ENCODE measurements at regions not wholly inside any gene's neighbourhood (a gene's known extent, or its start where the extent isn't known, plus 50 kb on each side); places are given as distances from the start of the nearest gene placed in this dataset.
"Not testable (repeated sequence)": the region's sequence is repeated elsewhere in the genome, so short reads cannot be mapped to it uniquely, and the experiment has no call there.

DNA sequence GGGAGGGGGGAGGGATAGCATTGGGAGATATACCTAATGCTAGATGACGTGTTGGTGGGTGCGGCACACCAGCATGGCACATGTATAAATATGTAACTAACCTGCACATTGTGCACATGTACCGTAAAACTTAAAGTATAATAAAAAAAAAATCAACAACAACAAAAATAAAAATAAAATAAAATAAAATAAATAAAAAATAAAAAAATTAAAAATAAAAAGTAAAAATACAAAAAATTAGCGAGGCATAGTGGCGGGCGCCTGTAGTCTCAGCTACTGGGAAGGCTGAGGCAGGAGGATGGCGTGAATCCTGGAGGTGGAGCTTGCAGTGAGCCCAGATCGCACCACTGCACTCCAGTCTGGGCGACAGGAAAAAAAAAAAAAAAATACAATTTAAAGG, 650.0 kb upstream of the LRRTM4 start:
- H3K9ac ChIP-seq (ENCODE audit: low read depth in 1 of 2, low read length in 2 of 2); H3K9me3 ChIP-seq (ENCODE audit: control insufficient read depth in 2 of 2, low read length in 2 of 2); H3K27ac ChIP-seq (ENCODE audit: low read depth in 2 of 2, low read length in 2 of 2); H3K4me1 ChIP-seq (ENCODE audit: control insufficient read depth in 2 of 2, insufficient read depth in 2 of 2, low read length in 2 of 2); H3K36me3 ChIP-seq (ENCODE audit: control insufficient read depth in 2 of 2, insufficient read depth in 2 of 2, low read length in 2 of 2); H3K27me3 ChIP-seq (ENCODE audit: control insufficient read depth in 2 of 2, insufficient read depth in 2 of 2, low read length in 2 of 2); H3K4me3 ChIP-seq (ENCODE audit: low read length in 2 of 2): not testable (repeated sequence)

- Histone ChIP-seq H3K9me3 (ENCODE audit: control insufficient read depth in 2 of 2, low read length in 2 of 2) (no peaks in the 10 kb centered on the region), H3K36me3 (ENCODE audit: control insufficient read depth in 2 of 2, insufficient read depth in 2 of 2, low read length in 2 of 2) (no peaks in the 10 kb centered on the region), H3K27me3 (ENCODE audit: control insufficient read depth in 2 of 2, insufficient read depth in 2 of 2, low read length in 2 of 2) (no peaks in the 10 kb centered on the region), H3K27ac (ENCODE audit: low read depth in 2 of 2, low read length in 2 of 2) (no peak overlapping the region), H3K4me3 (ENCODE audit: low read length in 2 of 2) (no peak overlapping the region), H3K4me1 (ENCODE audit: control insufficient read depth in 2 of 2, insufficient read depth in 2 of 2, low read length in 2 of 2) (no peaks in the 10 kb centered on the region), H3K9ac (ENCODE audit: low read depth in 1 of 2, low read length in 2 of 2) (no peak overlapping the region)
Observed at GRCh38 chr2:78175645-78176044, 653.5 kb upstream of the LRRTM4 start.

DNA sequence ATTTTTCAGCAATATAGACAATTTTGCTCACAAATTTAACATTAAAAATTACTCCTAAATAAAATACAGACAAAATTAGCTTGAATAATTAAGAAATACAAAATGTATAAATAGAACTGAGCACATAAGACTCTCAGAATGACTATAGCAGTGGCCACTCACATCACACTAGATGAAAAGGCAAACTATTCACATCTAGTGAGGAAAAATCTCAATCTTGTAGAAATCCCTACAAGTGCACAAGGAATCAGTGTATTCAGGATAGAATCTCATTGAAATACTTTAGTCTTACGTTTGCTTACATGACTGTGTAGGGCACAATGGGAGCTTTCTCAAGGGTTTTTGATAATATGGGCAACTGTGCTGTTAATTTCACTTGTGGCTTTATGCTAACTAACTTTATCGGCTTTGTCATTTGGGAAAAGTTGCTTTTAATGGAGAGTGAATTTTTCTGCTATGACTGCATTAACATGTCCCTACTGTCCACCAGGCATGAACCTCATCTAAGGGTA, 678.9 kb upstream of the LRRTM4 start:
- Histone ChIP-seq H3K27me3 (ENCODE audit: control insufficient read depth in 2 of 2, insufficient read depth in 2 of 2, low read length in 2 of 2) (no peaks in the 10 kb centered on the region), H3K27ac (ENCODE audit: low read depth in 2 of 2, low read length in 2 of 2) (no peak overlapping the region)

DNA sequence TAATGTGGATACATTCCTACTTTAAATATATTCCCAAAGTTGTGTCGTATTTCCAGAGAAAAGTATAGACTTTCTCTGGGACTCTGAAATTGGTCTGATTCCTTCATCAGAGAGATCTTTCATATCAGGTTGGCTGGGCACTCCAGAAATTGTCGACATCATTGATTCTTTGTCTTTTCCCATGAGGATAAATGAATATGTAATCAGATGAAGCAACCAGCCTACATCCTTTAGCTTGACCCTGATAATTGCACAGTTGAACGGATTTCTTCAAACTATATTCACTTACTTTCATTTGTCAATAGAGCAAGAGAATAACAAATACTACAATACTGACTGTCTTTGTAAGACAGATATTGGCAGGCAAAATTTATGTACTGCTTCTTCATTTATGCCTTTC, 680.2 kb upstream of the LRRTM4 start:
- no peaks in the 10 kb centered on the region for H3K36me3 ChIP-seq (ENCODE audit: control insufficient read depth in 2 of 2, insufficient read depth in 2 of 2, low read length in 2 of 2)
- H3K9ac ChIP-seq (ENCODE audit: low read depth in 1 of 2, low read length in 2 of 2) = no peak overlapping the region
- H3K9me3 ChIP-seq (ENCODE audit: control insufficient read depth in 2 of 2, low read length in 2 of 2) = peaks cover 2 to 3% of the 10 kb centered on the region in 2 donors
- no peak overlapping the region for H3K27ac ChIP-seq (ENCODE audit: low read depth in 2 of 2, low read length in 2 of 2)
- no peaks in the 10 kb centered on the region for H3K27me3 ChIP-seq (ENCODE audit: control insufficient read depth in 2 of 2, insufficient read depth in 2 of 2, low read length in 2 of 2)
- H3K4me1 ChIP-seq (ENCODE audit: control insufficient read depth in 2 of 2, insufficient read depth in 2 of 2, low read length in 2 of 2) = no peaks in the 10 kb centered on the region
- H3K4me3 ChIP-seq (ENCODE audit: low read length in 2 of 2) = no peak overlapping the region

More for the DNA sequence above, 678.9 kb upstream of the LRRTM4 start:
- Histone ChIP-seq H3K9ac (ENCODE audit: low read depth in 1 of 2, low read length in 2 of 2) (no peak overlapping the region), H3K9me3 (ENCODE audit: control insufficient read depth in 2 of 2, low read length in 2 of 2) (peaks cover 2 to 3% of the 10 kb centered on the region in 2 donors), H3K36me3 (ENCODE audit: control insufficient read depth in 2 of 2, insufficient read depth in 2 of 2, low read length in 2 of 2) (no peaks in the 10 kb centered on the region), H3K4me1 (ENCODE audit: control insufficient read depth in 2 of 2, insufficient read depth in 2 of 2, low read length in 2 of 2) (no peaks in the 10 kb centered on the region), H3K4me3 (ENCODE audit: low read length in 2 of 2) (no peak overlapping the region)

GRCh38 chr2:78202986-78203670, 681.0 kb upstream of the LRRTM4 start:
- no peak overlapping the region for H3K9ac ChIP-seq (ENCODE audit: low read depth in 1 of 2, low read length in 2 of 2)
- H3K27ac ChIP-seq (ENCODE audit: low read depth in 2 of 2, low read length in 2 of 2) = no peak overlapping the region
- H3K27me3 ChIP-seq (ENCODE audit: control insufficient read depth in 2 of 2, insufficient read depth in 2 of 2, low read length in 2 of 2) = no peaks in the 10 kb centered on the region
- H3K9me3 ChIP-seq (ENCODE audit: control insufficient read depth in 2 of 2, low read length in 2 of 2) = peaks cover 2 to 3% of the 10 kb centered on the region in 2 donors
- no peak overlapping the region for H3K4me3 ChIP-seq (ENCODE audit: low read length in 2 of 2)
- no peaks in the 10 kb centered on the region for H3K4me1 ChIP-seq (ENCODE audit: control insufficient read depth in 2 of 2, insufficient read depth in 2 of 2, low read length in 2 of 2)
- no peaks in the 10 kb centered on the region for H3K36me3 ChIP-seq (ENCODE audit: control insufficient read depth in 2 of 2, insufficient read depth in 2 of 2, low read length in 2 of 2)

DNA sequence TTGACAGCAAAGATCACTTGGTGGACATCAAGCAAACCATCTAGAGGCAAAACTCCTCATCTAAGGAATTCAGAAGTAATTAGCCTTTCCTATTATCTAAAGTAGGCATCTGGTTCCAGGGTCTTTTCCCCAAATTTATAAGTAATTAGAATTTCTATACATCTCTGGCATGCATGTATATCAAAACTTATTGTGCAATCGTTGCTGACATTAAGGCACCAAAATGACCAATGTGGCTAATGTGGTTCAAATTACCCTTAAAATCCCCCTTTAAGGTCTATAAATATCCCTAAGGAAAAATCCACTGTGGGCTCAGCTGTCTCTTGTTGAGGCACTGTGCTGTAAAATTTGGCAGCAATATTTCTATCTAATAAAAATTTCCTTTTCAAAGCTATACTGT, 695.9 kb upstream of the LRRTM4 start:
- Histone ChIP-seq H3K27ac (ENCODE audit: low read depth in 2 of 2, low read length in 2 of 2) (no peak overlapping the region), H3K27me3 (ENCODE audit: control insufficient read depth in 2 of 2, insufficient read depth in 2 of 2, low read length in 2 of 2) (no peaks in the 10 kb centered on the region), H3K9me3 (ENCODE audit: control insufficient read depth in 2 of 2, low read length in 2 of 2) (no peaks in the 10 kb centered on the region), H3K9ac (ENCODE audit: low read depth in 1 of 2, low read length in 2 of 2) (no peak overlapping the region), H3K4me3 (ENCODE audit: low read length in 2 of 2) (no peak overlapping the region), H3K4me1 (ENCODE audit: control insufficient read depth in 2 of 2, insufficient read depth in 2 of 2, low read length in 2 of 2) (no peaks in the 10 kb centered on the region), H3K36me3 (ENCODE audit: control insufficient read depth in 2 of 2, insufficient read depth in 2 of 2, low read length in 2 of 2) (no peaks in the 10 kb centered on the region)

DNA sequence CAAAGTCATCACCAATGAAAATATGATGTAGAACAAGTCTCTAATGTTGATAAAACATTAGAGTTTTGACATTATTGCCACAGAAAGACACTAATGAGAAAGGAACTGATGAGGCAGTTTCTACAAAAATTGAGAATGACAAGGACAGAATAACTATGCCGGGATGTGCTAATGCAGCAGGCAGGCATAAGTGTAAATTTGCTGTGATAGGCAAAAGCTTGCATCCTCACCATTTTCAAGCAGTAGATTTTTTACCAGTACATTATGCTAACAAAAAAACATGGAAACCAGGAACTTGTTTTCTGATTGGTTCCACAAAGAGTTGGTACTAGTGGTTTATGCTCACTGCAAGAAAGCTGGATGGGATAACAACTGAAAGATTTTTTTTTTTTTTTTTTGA, 715.5 kb upstream of the LRRTM4 start:
- Histone ChIP-seq H3K4me3 (ENCODE audit: low read length in 2 of 2) (no peak overlapping the region), H3K36me3 (ENCODE audit: control insufficient read depth in 2 of 2, insufficient read depth in 2 of 2, low read length in 2 of 2) (no peaks in the 10 kb centered on the region), H3K27ac (ENCODE audit: low read depth in 2 of 2, low read length in 2 of 2) (no peak overlapping the region), H3K27me3 (ENCODE audit: control insufficient read depth in 2 of 2, insufficient read depth in 2 of 2, low read length in 2 of 2) (no peaks in the 10 kb centered on the region), H3K9ac (ENCODE audit: low read depth in 1 of 2, low read length in 2 of 2) (no peak overlapping the region), H3K4me1 (ENCODE audit: control insufficient read depth in 2 of 2, insufficient read depth in 2 of 2, low read length in 2 of 2) (no peaks in the 10 kb centered on the region), H3K9me3 (ENCODE audit: control insufficient read depth in 2 of 2, low read length in 2 of 2) (no peaks in the 10 kb centered on the region)

DNA sequence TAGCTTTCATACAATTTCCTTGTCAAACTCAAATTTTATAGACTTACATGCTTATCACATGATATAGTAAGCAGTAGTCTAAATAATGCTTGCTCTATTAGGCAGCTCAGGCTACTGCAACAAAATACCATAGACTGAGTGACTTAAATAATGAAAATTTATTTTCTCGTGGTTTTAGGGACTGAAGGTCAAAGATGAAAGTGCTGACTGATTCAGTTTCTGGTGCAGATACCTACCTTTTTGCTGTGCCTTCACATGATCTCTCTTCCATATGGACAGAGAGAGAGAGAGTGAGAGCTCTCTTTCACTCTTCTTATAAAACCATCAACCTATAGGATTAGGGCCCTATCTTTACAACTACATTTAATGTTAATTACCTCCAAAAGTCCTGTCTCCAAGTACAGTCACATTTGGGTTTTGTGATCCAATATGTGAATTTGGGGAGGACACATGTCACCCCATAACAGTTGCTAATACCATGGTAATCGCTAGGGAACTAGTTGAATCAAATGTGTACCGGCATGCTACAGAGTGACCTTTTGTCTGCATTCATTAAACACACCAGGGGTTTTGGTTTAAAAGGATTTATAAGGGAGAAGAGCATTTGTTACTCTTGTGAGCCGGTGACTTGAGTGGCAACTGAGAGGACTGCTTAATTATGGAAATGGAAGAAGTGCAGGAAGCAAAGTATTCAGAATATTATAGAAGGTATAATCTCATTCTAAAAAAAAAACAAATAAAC, 723.4 kb upstream of the LRRTM4 start:
- Histone ChIP-seq H3K36me3 (ENCODE audit: control insufficient read depth in 2 of 2, insufficient read depth in 2 of 2, low read length in 2 of 2) (no peaks in the 10 kb centered on the region), H3K27me3 (ENCODE audit: control insufficient read depth in 2 of 2, insufficient read depth in 2 of 2, low read length in 2 of 2) (no peaks in the 10 kb centered on the region), H3K4me1 (ENCODE audit: control insufficient read depth in 2 of 2, insufficient read depth in 2 of 2, low read length in 2 of 2) (no peaks in the 10 kb centered on the region), H3K27ac (ENCODE audit: low read depth in 2 of 2, low read length in 2 of 2) (no peak overlapping the region), H3K9me3 (ENCODE audit: control insufficient read depth in 2 of 2, low read length in 2 of 2) (no peaks in the 10 kb centered on the region), H3K9ac (ENCODE audit: low read depth in 1 of 2, low read length in 2 of 2) (no peak overlapping the region), H3K4me3 (ENCODE audit: low read length in 2 of 2) (no peak overlapping the region)

GRCh38 chr2:78251708-78252107, 729.5 kb upstream of the LRRTM4 start:
- H3K9me3 ChIP-seq (ENCODE audit: control insufficient read depth in 2 of 2, low read length in 2 of 2) = no peaks in the 10 kb centered on the region

DNA sequence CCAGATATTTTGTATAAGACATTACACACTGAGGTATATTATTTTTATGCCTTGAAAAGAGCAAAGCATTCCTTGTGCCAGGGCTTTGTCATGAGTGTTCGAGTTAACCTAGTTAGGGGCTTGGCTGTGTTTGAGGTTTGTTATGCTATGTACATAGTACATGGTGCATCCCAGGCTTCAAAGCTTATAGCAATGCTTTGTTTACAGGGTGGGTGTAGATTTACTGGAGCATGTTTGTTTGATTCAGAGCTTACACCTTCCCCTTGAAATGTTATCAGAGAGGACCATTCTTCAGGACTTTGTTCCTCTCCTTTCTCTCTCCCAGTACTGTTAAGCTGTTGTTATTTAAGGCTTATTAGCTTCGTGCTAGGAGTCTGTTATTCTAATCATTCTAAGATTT, 738.7 kb upstream of the LRRTM4 start:
- Histone ChIP-seq H3K27ac (ENCODE audit: low read depth in 2 of 2, low read length in 2 of 2) (no peak overlapping the region), H3K9ac (ENCODE audit: low read depth in 1 of 2, low read length in 2 of 2) (no peak overlapping the region), H3K4me3 (ENCODE audit: low read length in 2 of 2) (no peak overlapping the region), H3K4me1 (ENCODE audit: control insufficient read depth in 2 of 2, insufficient read depth in 2 of 2, low read length in 2 of 2) (no peaks in the 10 kb centered on the region), H3K9me3 (ENCODE audit: control insufficient read depth in 2 of 2, low read length in 2 of 2) (no peaks in the 10 kb centered on the region), H3K36me3 (ENCODE audit: control insufficient read depth in 2 of 2, insufficient read depth in 2 of 2, low read length in 2 of 2) (no peaks in the 10 kb centered on the region), H3K27me3 (ENCODE audit: control insufficient read depth in 2 of 2, insufficient read depth in 2 of 2, low read length in 2 of 2) (no peaks in the 10 kb centered on the region)

More at GRCh38 chr2:78251708-78252107, 729.5 kb upstream of the LRRTM4 start:
- H3K9ac ChIP-seq (ENCODE audit: low read depth in 1 of 2, low read length in 2 of 2) = no peak overlapping the region
- H3K4me3 ChIP-seq (ENCODE audit: low read length in 2 of 2) = no peak overlapping the region
- no peaks in the 10 kb centered on the region for H3K27me3 ChIP-seq (ENCODE audit: control insufficient read depth in 2 of 2, insufficient read depth in 2 of 2, low read length in 2 of 2)
- H3K27ac ChIP-seq (ENCODE audit: low read depth in 2 of 2, low read length in 2 of 2) = no peak overlapping the region
- H3K4me1 ChIP-seq (ENCODE audit: control insufficient read depth in 2 of 2, insufficient read depth in 2 of 2, low read length in 2 of 2) = no peaks in the 10 kb centered on the region
- H3K36me3 ChIP-seq (ENCODE audit: control insufficient read depth in 2 of 2, insufficient read depth in 2 of 2, low read length in 2 of 2) = no peaks in the 10 kb centered on the region
